K562 (cell line): ENCODE measurements at regions not wholly inside any gene's neighbourhood (a gene's known extent, or its start where the extent isn't known, plus 50 kb on each side); places are given as distances from the start of the nearest gene placed in this dataset.

Experiments
- ATAC-seq: fragments of 200-7000 bp; cut with Tn5 transposase; 3 replicates; pipeline ENCODE4 v1.9.1; 2020; ENCODE audit warnings: moderate library complexity
- BruUV-seq: library from RNA; stranded (reverse); fragments of 400-500 nt; replicated peaks from 2 replicates; lab custom pipeline; 2021; lab: Mats Ljungman, UMichigan
- CTCF ChIA-PET: fragments of 300-600 bp; formaldehyde crosslinking; extraction: SDS; loops from one replicate; lab custom pipeline; 2021; ENCODE audit warnings: low intra/inter-chr PET ratio; lab: Yijun Ruan, JAX
- POLR2A ChIA-PET: fragments of 300-600, 350-650 bp; sonication (Branson Sonifier 250); formaldehyde crosslinking; extraction: SDS; loops from one replicate; lab custom pipeline; 2021; ENCODE audit warnings: antibody characterized with exemption, inconsistent platforms; lab: Yijun Ruan, JAX
- DNase-seq, 4 experiments: peaks; one replicate each; pipeline versions ENCODE4 v3.0.0 to v3.0.0-alpha.2; 2011 to 2018; ENCODE audit warnings: low spot score in 3 of 4, mixed read lengths in 3 of 4; ENCODE audit errors: extremely low read depth in 1 of 4
- FAIRE-seq: peaks from 2 replicates; lab custom pipeline; 2011; peaks lifted over from hg19 to GRCh38; lab: Jason Lieb, UNC
- H2AFZ ChIP-seq: 2 replicates; pipeline ENCODE4 v1.6.0; 2011; ENCODE audit warnings: low read depth, low read length, control low read depth, inconsistent platforms
- H3K27ac ChIP-seq: fragments of 200-600 bp; 3 replicates; pipeline ENCODE4 v1.8.0; 2011; ENCODE audit warnings: low read depth, mild to moderate bottlenecking, control low read depth, inconsistent platforms, low read length, moderate library complexity, mixed read lengths; ENCODE audit errors: extremely low read depth
- H3K27me3 ChIP-seq, 2 experiments: fragments of 300-600 bp in 1 of 2; 2 replicates in 1 of 2; 3 replicates in 1 of 2; pipeline versions ENCODE4 v1.6.0 to v1.8.0; 2011; ENCODE audit warnings: inconsistent platforms in 2 of 2, low read length in 2 of 2, mild to moderate bottlenecking in 1 of 2, mixed read lengths in 1 of 2, moderate library complexity in 1 of 2; ENCODE audit not compliant: control insufficient read depth in 2 of 2, insufficient read depth in 2 of 2
- H3K36me3 ChIP-seq: fragments of 300-600 bp; 3 replicates; pipeline ENCODE4 v1.8.0; 2011; ENCODE audit warnings: mild to moderate bottlenecking, low read length, inconsistent platforms; ENCODE audit not compliant: control insufficient read depth, insufficient read depth
- H3K4me1 ChIP-seq, 2 experiments: fragments of 200-600 bp in 1 of 2; replicated peaks in 1 of 2; 2 replicates in 1 of 2; 3 replicates in 1 of 2; pipeline versions ENCODE4 v1.5.1 to v1.8.0; 2011; ENCODE audit warnings: inconsistent platforms in 2 of 2, low read length in 2 of 2, mild to moderate bottlenecking in 1 of 2, mixed read lengths in 1 of 2, moderate library complexity in 1 of 2; ENCODE audit not compliant: control insufficient read depth in 2 of 2, insufficient read depth in 2 of 2
- H3K4me2 ChIP-seq: 2 replicates; pipeline ENCODE4 v1.6.1; 2011; ENCODE audit warnings: low read length, control low read depth, inconsistent platforms, mixed read lengths; ENCODE audit not compliant: insufficient read depth
- H3K4me3 ChIP-seq: fragments of 200-600 bp; sonication (generic), shearing (Covaris generic); 2 replicates; pipeline ENCODE4 v1.5.1; 2016; ENCODE audit warnings: control low read depth, inconsistent platforms
- H3K79me2 ChIP-seq: fragments of 200-600 bp; 3 replicates; pipeline ENCODE4 v1.8.0; 2011; ENCODE audit warnings: low read length, inconsistent platforms; ENCODE audit not compliant: control insufficient read depth, insufficient read depth
- H3K9ac ChIP-seq, 2 experiments: 2 replicates each; pipeline versions ENCODE4 v1.6.0 to v1.6.1; 2011; ENCODE audit warnings: low read depth in 2 of 2, low read length in 2 of 2, control low read depth in 1 of 2, inconsistent platforms in 1 of 2, mild to moderate bottlenecking in 1 of 2, mixed read lengths in 1 of 2; ENCODE audit not compliant: insufficient read depth in 1 of 2
- H3K9me1 ChIP-seq: one replicate; pipeline ENCODE4 v1.6.0; 2011; ENCODE audit warnings: inconsistent platforms, mild to moderate bottlenecking, low read length, moderate library complexity; ENCODE audit not compliant: control insufficient read depth, insufficient read depth
- H3K9me3 ChIP-seq: replicated peaks from 2 replicates; pipeline ENCODE4 v1.5.1; 2011; ENCODE audit warnings: low read depth, low read length, inconsistent platforms; ENCODE audit not compliant: control insufficient read depth, insufficient read depth
- H4K20me1 ChIP-seq: replicated peaks from 2 replicates; pipeline ENCODE4 v1.6.1; 2011; ENCODE audit warnings: low read length, inconsistent platforms, mixed read lengths; ENCODE audit not compliant: control insufficient read depth, insufficient read depth
- BRF1 ChIP-seq: IDR thresholded peaks from 3 replicates; pipeline ENCODE4 v1.6.1; 2011; ENCODE audit warnings: borderline replicate concordance, mild to moderate bottlenecking; ENCODE audit not compliant: insufficient read length; ENCODE audit errors: extremely low read depth
- CHAMP1 ChIP-seq: fragments of 450-650 bp; IDR thresholded peaks from 2 replicates; pipeline ENCODE4 v1.6.1; 2016; ENCODE audit warnings: mild to moderate bottlenecking
- E2F8 ChIP-seq: fragments of 450-650 bp; IDR thresholded peaks from 2 replicates; pipeline ENCODE4 v1.7.1; 2018; ENCODE audit warnings: mild to moderate bottlenecking, low read depth; ENCODE audit not compliant: partially characterized antibody
- HMG20B ChIP-seq: fragments of 250-450 bp; sonication (Bioruptor Pico); IDR thresholded peaks from 2 replicates; pipeline ENCODE4 v1.5.0; 2021; ENCODE audit warnings: mild to moderate bottlenecking
- ILF3 ChIP-seq: fragments of 450-650 bp; IDR thresholded peaks from 2 replicates; pipeline ENCODE4 v1.6.1; 2018; ENCODE audit warnings: antibody characterized with exemption, mild to moderate bottlenecking, moderate library complexity, borderline replicate concordance
- PHB ChIP-seq: fragments of 250-450 bp; sonication (Bioruptor Pico); IDR thresholded peaks from 2 replicates; pipeline ENCODE4 v1.5.0; 2021
- RAD51 ChIP-seq: fragments of 450-650 bp; IDR thresholded peaks from 2 replicates; pipeline ENCODE4 v1.7.1; 2016; ENCODE audit warnings: low read depth, mild to moderate bottlenecking, borderline replicate concordance
- SAFB ChIP-seq: fragments of 200-400 bp; formaldehyde crosslinking; IDR thresholded peaks from 2 replicates; pipeline ENCODE4 v1.6.1; 2017; ENCODE audit warnings: low read depth, low read length, borderline replicate concordance
- TEAD4 ChIP-seq, 2 experiments: sonication (generic) in 1 of 2; formaldehyde crosslinking in 1 of 2; IDR thresholded peaks; 2 replicates each; pipeline versions ENCODE4 v1.6.1 to v1.8.0; 2012 to 2022; ENCODE audit warnings: borderline replicate concordance in 1 of 2, inconsistent platforms in 1 of 2, low read length in 1 of 2, mild to moderate bottlenecking in 1 of 2, missing genetic modification reagents in 1 of 2
- XRCC3 ChIP-seq: fragments of 450-650 bp; IDR thresholded peaks from 2 replicates; pipeline ENCODE4 v1.6.1; 2017; ENCODE audit warnings: mild to moderate bottlenecking, moderate library complexity
- ZFP1 ChIP-seq: fragments of 450-650 bp; formaldehyde crosslinking; IDR thresholded peaks from 2 replicates; pipeline ENCODE4 v1.4.0; 2020; ENCODE audit warnings: mild to moderate bottlenecking, mixed read lengths
- ZNF274 ChIP-seq: IDR thresholded peaks from 2 replicates; pipeline ENCODE4 v1.6.1; 2011; ENCODE audit warnings: low read depth, mild to moderate bottlenecking, low read length, moderate library complexity, borderline replicate concordance
- WGBS: fragments of 100-300 bp; shearing (Covaris generic); methylation state at CpG from one replicate; pipeline ENCODE4 v1.1.6; 2016; ENCODE audit warnings: low coverage, mixed read lengths; ENCODE audit not compliant: insufficient coverage; ENCODE audit errors: missing lambda C conversion rate; 5-methylcytosine and 5-hydroxymethylcytosine counted together
- in situ Hi-C: fragments of 300-500 bp; cut with MboI; formaldehyde crosslinking; loops from 4 replicates; pipeline ENCODE4 v1.15.0; 2018; ENCODE audit warnings: inconsistent platforms, mixed read lengths
- intact Hi-C: fragments of 100-400 bp; cut with micrococcal nuclease; formaldehyde crosslinking; loops from 2 replicates; pipeline ENCODE4 v1.14.2; 2022

GRCh38 chr5:160937570-160937969, 85.6 kb upstream of the ATP10B start:
- no peak overlapping the region for H3K4me2 ChIP-seq
- no peak overlapping the region for H3K9ac ChIP-seq
- ChIA-PET CTCF (no interaction called here), POLR2A (no interaction called here)
- no peaks in the 10 kb centered on the region for H3K4me1 ChIP-seq
- H4K20me1 ChIP-seq = no peaks in the 10 kb centered on the region
- in situ Hi-C loops = no loop called here
- BruUV-seq = no TSS peak
- no peak overlapping the region for H3K27ac ChIP-seq
- H3K4me3 ChIP-seq = no peak overlapping the region
- no peaks in the 10 kb centered on the region for H3K79me2 ChIP-seq
- no peaks in the 10 kb centered on the region for H3K9me3 ChIP-seq
- H3K36me3 ChIP-seq = no peaks in the 10 kb centered on the region
- WGBS = 1% methylated on average over 6 of the region's 6 CpGs
- H2AFZ ChIP-seq = no peak overlapping the region
- TF ChIP-seq BRF1 = no peak
- TF ChIP-seq, all 486 proteins: peak for 0
- DNase-seq = no peak
- no peak for ATAC-seq
- no peaks in the 10 kb centered on the region for H3K27me3 ChIP-seq
- FAIRE-seq = no peak
- intact Hi-C loops = no loop called here
- H3K9me1 ChIP-seq = no peaks in the 10 kb centered on the region

GRCh38 chr5:160935776-160936175, 83.8 kb upstream of the ATP10B start:
- BruUV-seq = no TSS peak
- no peaks in the 10 kb centered on the region for H3K36me3 ChIP-seq
- H3K4me2 ChIP-seq = no peak overlapping the region
- FAIRE-seq (no peak), DNase-seq (no peak), ATAC-seq (no peak)
- no peaks in the 10 kb centered on the region for H4K20me1 ChIP-seq
- no peak overlapping the region for H3K4me3 ChIP-seq
- in situ Hi-C loops (no loop called here), intact Hi-C loops (no loop called here)
- no peak overlapping the region for H2AFZ ChIP-seq
- no peaks in the 10 kb centered on the region for H3K4me1 ChIP-seq
- POLR2A ChIA-PET = interaction anchor here (0.8 kb wide), 1 partner anchor 83 kb away, joined by 3 read pairs; no protein-coding TSS in a partner anchor
- CTCF ChIA-PET = no interaction called here
- 0% methylated on average over 5 of the region's 5 CpGs for WGBS
- no peaks in the 10 kb centered on the region for H3K9me3 ChIP-seq
- no peaks in the 10 kb centered on the region for H3K9me1 ChIP-seq
- H3K79me2 ChIP-seq = no peaks in the 10 kb centered on the region
- H3K27ac ChIP-seq = no peak overlapping the region
- H3K9ac ChIP-seq = no peak overlapping the region
- H3K27me3 ChIP-seq = no peaks in the 10 kb centered on the region
- TF ChIP-seq XRCC3 (no peak), E2F8 (no peak), ZNF274 (no peak), PHB (CRISPR knock-in tag) (no peak), ILF3 (no peak), ZFP1 (CRISPR knock-in tag) (no peak), RAD51 (no peak), HMG20B (CRISPR knock-in tag) (no peak), SAFB (no peak), TEAD4 (IDR thresholded peaks at IDR 0.05; ENCODE audit: low read length) (no peak), TEAD4 (CRISPR knock-in tag; IDR thresholded peaks at IDR 0.05; ENCODE audit: borderline replicate concordance) (no peak), CHAMP1 (no peak)
